Stimulated activated CD4-positive, alpha-beta T cell treated with anti-CD3 and anti-CD28 coated beads, TNF-alpha, amount 100 ng/mL, for 4 hours (primary cell): ENCODE measurements at regions not wholly inside any gene's neighbourhood (a gene's known extent, or its start where the extent isn't known, plus 50 kb on each side); places are given as distances from the start of the nearest gene placed in this dataset.
"Not testable (repeated sequence)": the region's sequence is repeated elsewhere in the genome, so short reads cannot be mapped to it uniquely, and the experiment has no call there.

ENCODE experiments used
- DNase-seq, 3 experiments: peaks; one replicate each; pipeline ENCODE4 v3.0.0-alpha.2; 2020; ENCODE audit warnings: low read depth in 3 of 3

DNA sequence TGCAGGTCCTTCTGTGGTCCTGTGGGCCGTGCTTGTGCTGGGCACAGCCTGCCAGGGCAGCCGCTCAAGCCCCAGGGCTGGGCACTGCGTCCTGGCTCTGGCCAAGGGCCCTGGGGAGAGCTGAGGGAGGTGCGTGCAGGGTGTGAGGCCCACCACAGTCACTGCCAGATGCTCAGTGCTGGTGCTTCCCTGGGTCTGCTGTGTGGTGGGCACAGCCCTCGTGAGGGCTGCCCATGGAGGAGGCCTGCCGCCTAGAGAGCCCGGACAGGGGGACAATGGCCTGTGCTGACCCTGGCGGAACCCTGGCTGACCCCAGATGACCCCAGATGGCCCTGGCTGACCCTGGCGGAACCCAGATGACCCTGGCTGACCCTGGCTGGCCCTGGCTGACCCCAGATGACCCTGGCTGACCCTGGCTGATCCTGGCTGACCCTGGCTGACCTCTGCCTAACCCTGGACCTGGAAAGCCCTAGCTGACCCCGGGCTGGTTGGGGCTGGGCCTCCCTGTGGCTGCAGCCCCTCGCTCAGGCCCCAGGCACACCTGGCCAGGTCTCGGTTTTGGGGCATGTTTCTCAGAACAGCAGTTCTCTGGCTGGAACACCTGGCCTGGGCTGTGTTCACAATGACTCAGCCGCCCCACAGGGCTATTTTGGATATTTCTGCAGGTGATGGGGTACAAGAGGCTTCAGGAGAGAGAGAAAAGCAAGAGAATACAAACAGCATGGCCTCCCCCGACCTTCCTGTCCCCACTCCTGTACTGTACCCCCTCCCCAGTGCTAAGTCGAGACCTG is 55.4 kb downstream of the TMEM121 start:
- no peak for DNase-seq

DNA sequence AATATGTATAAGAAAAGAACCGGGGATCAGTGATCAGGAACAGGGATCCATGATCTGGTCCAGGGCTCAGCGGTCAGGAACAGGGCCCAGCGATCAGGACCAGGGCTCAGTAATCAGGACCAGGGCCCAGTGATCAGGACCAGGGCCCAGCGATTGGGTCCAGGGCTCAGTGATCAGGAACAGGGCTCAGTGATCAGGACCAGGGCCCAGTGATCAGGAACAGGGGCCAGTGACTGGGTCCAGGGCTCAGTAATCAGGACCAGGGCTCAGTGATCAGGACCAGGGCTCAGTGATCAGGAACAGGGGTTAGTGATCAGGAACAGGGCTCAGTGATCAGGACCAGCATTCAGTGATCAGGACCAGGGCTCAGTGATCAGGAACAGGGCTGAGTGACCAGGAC is 56.3 kb downstream of the TMEM121 start:
- DNase-seq, result no peak

DNA sequence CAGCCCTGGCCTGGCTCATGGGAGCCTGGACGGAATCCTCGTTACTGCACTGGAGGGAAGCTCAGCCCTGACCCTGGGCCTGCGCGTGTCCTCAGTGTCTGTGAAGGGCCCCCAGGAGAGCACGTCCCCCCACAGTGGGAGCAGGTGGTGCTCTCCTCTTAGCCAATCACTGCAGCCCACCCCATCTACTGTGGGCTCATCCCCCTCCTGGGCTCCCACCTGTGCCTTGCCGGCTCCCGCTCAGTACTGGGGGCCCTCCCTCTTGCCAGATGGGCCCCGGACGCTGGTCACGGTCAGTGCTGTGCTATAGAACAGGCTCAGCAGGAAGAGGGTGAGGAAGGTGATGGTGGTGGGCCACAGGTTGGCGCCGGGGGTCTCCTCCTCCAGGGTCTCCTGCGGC is 57.5 kb downstream of the TMEM121 start:
- not testable (repeated sequence) for DNase-seq

DNA sequence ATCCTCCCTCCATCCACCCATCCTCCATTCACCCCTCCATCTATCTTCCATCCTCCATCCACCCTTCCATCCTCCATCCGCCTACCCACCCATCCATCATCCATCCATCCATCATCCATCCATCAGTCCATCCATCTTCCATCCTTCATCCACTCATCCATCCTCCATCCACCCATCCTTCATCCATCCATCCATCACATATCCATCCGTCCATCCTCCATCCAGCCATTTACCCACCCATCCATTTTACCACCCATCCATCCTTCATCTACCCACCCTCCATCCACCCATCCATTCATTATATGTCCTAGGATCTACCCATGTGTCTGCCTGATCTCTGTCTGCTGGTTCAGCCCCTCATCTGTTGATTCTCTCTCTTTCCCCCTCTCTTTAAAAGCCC is 58.9 kb downstream of the TMEM121 start:
- not testable (repeated sequence) for DNase-seq

DNA sequence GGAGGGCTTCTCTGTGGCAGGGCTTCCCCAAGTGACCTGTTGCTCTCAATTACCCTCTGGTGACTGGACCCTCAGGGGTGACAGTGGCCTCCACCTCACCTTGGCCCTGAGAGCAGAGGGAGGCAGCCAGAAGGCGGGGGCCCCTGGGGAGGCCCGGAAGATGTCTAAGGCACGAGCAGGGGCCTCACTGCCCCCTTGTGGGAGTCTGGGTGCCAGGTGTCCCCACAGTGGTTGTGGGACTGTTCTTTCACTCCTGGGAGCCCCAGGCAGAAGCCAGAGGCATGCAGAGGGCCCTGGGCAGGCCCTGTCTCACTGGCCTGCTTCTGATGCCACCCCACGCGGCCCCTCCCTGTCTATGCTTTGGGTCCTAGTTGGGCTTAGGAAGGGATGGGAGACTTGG is 59.3 kb downstream of the TMEM121 start:
- DNase-seq, result not testable (repeated sequence)

DNA sequence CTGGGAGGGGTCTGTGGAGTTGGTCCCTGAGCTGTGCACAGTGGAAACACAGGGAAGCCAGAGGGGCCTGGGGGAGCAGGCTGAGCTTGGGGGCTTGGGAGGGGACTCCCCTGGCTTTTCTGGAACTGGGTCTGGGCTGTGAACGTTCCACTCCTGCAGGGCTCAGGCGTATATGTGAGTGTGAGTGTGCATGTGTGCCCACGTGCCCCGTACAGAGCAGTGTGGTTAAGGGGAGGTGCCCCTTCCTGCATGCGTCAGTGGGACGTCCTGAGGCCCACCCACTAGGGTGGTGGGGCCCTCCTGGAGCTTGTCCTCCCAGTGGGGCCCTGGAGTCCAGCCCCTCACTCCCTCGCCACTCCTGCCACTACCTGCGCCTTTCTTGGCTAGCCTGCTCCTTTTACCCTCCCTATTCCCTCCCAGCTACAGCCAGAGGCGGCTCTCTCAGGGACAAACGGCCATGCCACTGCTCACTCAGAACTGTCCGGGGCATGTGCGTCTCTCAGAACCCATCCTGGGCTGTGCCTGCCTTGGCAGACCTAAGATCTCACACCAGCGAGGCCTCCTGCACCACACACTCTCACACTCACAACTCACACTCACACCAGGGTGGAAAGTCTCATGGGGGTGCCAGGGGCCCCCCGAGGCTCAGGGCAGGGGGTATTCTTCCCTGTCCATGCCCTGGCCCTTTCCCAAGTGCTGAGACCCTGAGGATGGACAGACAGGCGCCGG is 59.9 kb downstream of the TMEM121 start:
- DNase-seq, result not testable (repeated sequence)

DNA sequence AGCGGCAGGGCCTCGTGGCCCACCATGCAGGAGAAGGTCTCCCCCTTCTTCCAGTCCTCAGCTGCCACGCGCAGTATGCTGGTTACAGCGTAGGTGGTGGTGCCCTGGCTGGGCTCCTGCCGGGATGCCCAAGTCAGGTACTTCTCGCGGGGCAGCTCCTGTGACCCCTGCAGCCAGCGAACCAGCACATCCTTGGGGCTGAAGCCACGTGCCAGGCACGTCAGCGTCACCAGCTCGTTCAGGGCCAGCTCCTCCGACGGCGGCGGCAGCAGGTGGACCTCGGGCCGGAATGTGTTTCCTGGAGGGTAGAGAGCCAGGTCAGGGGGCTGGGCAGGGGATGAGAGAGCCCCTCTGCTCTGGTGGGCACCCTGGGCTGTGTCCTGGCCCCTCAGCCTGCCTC is 60.7 kb downstream of the TMEM121 start:
- DNase-seq, result not testable (repeated sequence)

DNA sequence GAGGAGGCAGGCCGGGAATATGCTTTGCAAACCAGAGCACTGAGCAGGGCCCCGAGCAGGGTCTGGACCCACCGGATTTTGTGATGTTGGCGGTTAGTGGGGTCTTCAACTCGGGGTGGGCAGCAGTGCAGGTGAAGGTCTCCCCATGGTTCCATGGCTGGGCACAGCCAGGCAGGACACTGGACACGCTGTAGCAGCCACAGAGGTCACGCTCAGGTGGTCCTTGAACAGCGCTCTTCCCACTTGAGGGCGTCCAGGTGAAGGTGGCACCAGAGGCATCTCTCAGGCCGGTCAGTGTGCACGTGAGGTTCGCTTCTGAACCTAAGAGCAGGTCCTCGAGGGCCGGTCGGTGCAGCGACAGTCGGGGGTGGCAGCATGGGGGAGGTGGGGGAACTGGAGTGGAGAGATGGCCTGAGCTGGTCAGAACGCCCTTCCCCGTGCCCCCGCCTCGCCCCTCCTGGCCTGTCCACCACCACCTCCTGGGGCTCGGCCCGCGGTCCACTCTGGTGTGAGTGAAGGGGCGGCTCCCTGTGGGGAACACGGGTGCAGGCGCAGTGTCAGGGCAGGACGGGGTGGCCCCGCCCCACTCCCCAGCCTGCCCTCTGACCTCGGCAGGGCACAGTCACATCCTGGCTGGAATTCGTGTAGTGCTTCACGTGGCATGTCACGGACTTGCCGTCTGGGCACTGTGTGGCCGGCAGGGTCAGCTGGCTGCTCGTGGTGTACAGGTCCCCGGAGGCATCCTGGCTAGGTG is 61.3 kb downstream of the TMEM121 start:
- not testable (repeated sequence) for DNase-seq

DNA sequence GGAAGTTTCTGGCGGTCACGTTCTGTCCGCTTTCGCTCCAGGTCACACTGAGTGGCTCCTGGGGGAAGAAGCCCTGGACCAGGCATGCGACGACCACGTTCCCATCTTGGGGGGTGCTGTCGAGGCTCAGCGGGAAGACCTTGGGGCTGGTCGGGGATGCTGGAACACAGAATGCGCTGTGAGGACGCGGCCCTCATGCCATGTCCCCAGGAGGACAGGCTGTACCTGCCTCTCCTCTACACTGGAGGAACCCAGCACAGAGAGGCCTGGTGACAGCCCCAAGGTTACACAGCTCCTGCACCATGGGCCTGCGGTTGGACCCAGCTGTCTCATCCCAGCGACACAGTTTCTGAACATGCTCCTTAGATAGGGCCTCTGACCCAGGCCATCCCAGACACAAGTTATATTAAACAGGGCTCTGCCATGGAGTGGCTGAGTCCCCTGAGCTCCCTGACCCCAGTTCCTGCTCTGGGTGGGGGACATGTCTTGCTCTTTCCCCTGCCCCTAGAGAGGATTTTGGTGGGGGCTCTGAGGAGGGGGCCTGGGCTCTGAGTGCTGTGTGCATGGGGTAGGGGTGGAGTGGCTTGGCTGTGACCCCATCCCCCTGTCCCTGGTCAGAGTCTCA is 62.0 kb downstream of the TMEM121 start:
- no peak for DNase-seq

DNA sequence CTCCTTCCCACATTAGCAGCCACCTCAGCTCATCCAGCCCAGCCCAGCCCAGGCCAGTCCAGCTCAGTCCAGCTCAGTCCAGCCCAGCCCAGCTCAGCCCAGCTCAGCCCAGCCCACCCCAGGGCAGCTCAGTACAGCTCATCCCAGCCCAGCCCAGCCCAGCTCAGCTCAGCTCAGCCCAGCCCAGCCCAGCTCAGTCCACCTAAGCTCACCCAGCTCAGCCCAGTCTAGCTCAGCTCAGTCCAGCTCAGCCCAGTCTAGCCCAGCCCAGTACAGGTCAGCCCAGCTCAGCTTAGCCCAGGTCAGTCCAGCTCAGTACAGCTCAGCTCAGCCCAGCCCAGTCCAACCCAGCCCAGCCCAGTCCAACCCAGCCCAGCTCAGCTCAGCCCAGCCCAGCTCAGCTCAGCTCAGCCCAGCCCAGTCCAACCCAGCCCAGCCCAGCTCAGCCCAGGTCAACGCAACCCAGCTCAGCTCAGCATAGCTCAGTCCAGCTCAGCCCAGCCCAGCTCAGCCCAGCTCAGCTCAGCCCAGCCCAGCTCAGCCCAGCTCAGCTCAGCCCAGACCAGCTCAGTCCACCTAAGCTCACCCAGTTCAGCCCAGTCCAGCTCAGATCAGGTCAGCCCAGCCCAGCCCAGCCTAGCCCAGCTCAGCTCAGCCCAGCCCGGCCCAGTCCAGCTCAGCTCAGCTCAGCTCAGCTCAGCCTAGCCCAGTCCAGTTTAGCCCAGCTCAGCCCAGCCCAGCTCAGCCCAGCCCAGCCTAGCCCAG is 63.0 kb downstream of the TMEM121 start:
- no peak for DNase-seq

DNA sequence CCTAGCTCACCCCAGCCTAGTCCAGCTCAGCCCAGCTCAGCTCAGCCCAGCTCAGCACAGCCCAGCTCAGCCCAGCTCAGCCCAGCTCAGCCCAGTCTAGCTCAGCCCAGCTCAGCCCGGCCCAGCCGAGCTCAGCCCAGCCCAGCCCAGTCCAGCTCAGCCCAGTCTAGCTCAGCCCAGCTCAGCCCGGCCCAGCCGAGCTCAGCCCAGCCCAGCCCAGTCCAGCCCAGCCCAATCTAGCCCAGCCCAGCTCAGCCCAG is 63.5 kb downstream of the TMEM121 start:
- DNase-seq, result not testable (repeated sequence)

DNA sequence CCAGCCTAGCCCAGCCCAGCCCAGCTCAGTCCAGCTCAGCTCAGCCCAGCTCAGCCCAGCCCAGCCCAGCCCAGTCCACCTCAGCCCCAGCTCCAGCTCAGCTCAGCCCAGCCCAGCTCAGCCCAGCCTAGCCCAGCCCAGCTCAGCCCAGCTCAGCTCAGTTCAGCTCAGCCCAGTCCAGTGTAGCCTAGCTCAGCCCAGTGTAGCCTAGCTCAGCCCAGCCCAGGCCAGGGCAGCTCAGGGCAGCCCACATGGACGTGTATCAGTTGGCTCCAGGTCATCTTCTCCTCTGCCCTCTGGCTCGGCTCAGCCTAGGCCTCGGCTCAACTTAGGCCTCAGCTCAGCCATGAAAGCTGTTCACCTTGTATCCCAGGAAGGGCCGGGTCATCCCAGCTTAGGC is 64.7 kb downstream of the TMEM121 start:
- no peak for DNase-seq

DNA sequence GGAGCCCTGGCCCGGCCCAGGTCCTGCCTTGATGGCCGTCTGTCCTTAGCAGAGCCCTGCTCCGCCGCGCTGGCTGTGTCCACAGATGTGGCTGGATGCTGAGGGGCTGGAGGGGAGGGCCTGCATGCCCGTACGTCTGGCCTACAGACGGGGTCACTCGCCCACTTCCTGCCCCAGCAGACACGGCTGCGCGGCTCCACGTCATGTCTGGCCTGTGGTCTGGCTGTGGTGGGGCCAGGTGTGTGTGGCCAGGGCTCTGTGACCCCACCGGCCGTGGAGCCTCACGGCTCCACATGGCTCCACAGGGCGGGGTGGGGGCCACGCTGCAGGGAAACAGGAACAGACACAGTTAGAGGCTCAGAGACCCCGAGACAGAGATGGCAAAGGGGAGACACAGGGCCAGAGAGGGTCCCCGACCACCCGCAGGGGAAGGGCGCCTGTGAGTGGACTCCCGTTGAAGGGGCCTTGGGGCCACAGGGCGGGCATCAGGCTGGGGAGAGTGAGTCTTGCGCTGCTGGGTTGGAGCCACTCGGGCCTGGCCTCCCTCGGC is 65.5 kb downstream of the TMEM121 start:
- not testable (repeated sequence) for DNase-seq

DNA sequence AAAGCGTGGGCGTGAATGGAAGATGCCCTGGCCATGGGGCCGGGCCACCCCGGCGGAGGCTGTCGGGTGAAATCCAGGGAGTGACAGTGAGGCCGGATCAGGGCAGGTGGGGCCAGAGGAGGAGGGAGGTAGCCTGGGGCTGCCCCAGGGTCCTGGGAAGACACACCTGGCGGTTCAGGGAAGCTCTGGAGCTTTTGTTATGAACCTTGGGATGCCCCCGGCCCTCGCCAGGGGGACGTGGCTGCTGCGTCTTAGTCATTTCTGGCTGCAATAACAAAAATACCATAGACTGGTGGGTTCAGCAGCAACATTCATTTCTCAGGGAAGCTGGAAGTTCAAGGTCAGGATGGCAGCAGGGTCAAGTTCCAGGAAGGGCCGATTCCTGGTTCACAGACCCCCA is 66.3 kb downstream of the TMEM121 start:
- DNase-seq, result not testable (repeated sequence)

DNA sequence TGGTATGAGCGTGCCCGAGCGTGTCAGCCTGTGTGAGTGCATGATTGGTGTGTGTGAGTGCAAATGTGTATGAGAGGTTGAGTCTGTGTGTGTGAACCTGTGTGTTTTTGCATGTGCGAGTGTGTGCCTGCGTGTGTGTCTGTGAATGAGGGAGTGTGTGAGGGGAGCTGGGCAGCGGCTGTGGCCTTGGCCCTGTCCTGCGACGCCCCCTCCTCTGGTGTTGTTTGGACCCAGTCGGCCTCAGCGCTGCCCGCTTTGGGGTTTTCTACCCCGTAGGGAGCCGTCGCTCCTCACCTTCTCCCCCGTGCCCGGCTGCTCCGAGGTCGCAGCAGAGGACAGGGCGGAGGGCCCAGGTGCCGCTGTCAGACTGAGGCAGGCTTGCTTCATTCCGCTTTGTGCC is 69.0 kb downstream of the TMEM121 start:
- not testable (repeated sequence) for DNase-seq

DNA sequence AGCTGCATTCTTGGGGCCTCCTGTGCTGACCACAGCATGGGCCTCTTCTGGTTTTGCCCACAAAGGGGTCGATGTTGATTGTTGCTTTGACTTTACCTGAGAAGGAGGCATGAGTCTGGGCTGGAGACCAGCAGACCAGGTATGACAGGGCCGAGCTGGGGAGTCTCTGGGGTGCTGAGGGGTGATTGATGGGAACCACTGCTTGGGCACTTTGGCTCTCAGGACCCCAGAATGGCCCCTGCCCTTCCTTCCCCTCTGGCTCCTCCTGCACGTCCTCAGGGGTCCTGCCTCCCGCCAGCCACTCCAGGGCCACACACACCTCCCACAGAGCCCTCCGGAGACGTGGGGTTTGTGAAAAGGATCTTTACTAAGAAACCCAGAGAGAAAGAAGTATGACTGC is 70.0 kb downstream of the TMEM121 start:
- not testable (repeated sequence) for DNase-seq

DNA sequence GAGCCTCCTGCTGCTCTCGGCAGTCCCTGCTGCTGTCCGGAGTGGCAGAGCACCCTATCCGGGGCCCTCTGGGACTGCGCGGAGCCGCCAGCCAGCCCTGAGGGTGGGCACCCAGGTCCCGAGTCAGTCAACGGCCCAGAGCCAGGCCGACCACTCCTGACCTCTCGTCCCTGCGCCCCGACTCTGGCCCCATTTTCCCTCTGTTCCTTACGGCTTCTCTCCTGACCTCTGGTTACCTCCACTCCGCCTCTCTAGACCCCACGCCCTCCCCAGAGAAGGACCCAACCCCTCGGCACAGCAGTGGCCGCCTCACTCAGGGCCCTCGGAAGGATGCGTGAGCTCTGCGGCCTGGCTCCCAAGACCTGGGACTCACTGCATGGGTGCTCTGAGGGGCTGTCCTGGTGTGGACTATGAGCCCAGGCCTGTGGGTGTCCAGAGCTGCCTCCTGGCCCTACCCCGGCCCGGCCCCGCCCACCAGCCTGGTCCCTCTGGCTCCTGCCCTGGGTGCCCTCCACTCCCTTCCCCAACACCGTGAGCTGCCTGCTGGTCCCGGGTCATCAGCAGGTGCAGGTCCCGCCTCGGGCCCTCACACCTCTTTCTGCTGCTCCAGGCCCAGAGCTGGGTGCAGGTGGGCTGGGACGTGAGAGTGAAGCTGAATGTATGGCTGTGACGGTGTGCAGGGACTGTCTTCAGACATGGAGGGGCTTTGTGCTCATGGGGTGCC is 71.8 kb downstream of the TMEM121 start:
- DNase-seq, result not testable (repeated sequence)

DNA sequence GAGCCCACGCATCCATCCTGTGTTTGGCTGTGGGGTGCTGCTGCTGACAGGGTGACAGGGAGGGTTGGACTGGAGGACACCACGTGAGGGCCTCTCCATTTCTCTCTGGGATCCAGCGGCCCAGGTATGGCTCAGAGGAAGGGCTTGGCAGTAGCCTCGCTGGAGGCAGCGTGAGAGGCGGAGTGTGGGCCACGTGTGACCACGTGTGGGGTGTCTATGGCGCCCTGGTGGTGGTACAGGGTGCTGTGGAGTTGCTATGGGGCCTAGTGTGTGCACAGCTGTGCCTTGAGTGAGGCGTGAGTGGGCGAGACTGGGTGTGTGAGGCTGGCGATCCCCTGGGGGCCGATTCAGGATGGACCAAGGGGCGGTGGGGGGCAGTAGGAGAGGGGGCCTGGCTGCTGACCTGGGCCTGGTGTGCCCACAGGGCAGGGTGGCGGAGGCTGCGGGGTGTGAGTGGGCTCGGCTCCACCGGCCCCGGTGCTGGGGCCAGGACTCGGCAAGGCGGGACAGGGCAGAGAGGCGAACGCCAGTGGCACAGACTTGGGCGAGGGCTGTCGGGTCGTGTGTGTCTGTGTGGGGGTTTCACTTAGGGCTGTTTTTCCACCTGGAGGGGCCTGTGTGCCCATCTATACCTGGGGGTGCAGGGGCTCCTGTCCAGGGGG is 72.7 kb downstream of the TMEM121 start:
- DNase-seq, result not testable (repeated sequence)

DNA sequence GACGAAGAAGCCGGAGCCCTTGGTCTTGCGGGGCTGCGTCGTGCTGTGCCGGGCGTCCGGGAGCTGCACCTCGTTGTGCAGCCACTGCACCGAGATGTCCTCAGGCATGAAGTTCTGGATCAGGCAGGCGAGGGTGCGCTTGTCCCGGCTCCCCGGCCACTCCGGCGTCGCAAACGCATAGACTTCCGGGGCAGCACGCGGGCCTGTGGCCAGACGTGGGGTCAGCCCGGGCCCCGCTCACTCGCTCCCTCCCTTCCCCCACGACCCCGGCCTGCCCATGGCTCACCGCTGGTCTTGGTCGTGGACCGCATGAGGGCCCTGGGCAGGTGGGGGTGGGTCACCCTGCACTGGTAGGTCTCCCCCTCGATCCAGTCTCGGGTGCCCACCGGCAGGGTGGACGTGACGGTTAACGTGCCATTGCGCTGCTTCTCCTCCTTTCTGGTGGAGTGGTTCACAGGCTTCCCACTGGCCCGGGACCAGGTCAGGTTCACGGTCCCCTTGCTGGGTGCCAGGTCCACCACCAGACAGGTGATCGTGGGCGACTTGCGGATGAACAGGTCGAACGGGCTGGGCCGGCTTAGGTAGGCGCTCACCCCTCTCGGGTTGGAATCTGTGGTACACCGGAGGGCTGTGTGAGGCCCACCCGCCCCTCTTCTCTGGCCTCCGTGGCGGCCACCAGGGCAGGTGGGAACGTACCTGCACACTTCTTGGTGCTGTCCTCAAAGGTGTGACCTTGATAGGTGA is 74.0 kb downstream of the TMEM121 start:
- not testable (repeated sequence) for DNase-seq
